Stomach (tissue), 8 donors: ENCODE measurements at regions not wholly inside any gene's neighbourhood (a gene's known extent, or its start where the extent isn't known, plus 50 kb on each side); places are given as distances from the start of the nearest gene placed in this dataset.
A peak's percentile ranks its signal among the peaks of the same experiment; 100 is the strongest.

ENCODE experiments used
- DNase-seq, 2 donors: peaks; one replicate each; pipeline versions ENCODE4 v3.0.0 to v3.0.0-alpha.2; 2013 to 2019
- H3K27ac ChIP-seq, 5 donors: fragments of 200-600 bp in 4 of 5; sonication (generic) in 4 of 5; one replicate each; pipeline ENCODE4 v1.5.1; 2013 to 2019; ENCODE audit warnings: mild to moderate bottlenecking in 1 of 5, moderate library complexity in 1 of 5
- H3K27me3 ChIP-seq, 3 donors: fragments of 200-600 bp; sonication (generic); one replicate each; pipeline ENCODE4 v1.5.1; 2017 to 2019; ENCODE audit warnings: mixed run types in 1 of 3
- H3K36me3 ChIP-seq, 4 donors: fragments of 200-600 bp; sonication (generic); 1 replicate in 3 of 4; 2 replicates in 1 of 4; pipeline ENCODE4 v1.5.1; 2016 to 2019
- H3K4me1 ChIP-seq, 4 donors: fragments of 200-600 bp; sonication (generic); one replicate each; pipeline ENCODE4 v1.5.1; 2016 to 2019
- H3K4me3 ChIP-seq, 4 donors: fragments of 200-600 bp; sonication (generic) in 3 of 4; one replicate each; pipeline ENCODE4 v1.5.1; 2016 to 2019; ENCODE audit warnings: mild to moderate bottlenecking in 1 of 4
- H3K9me3 ChIP-seq, 4 donors: fragments of 200-600 bp; sonication (generic); one replicate each; pipeline ENCODE4 v1.5.1; 2016 to 2019
- EP300 ChIP-seq: sonication (generic); formaldehyde crosslinking; IDR thresholded peaks from one replicate; pipeline ENCODE4 v1.6.1; 2017; ENCODE audit warnings: antibody characterized with exemption
- POLR2A ChIP-seq, 4 donors: fragments of 450-650 bp; IDR thresholded peaks; one replicate each; pipeline ENCODE4 v1.6.1; 2016; ENCODE audit warnings: antibody characterized with exemption in 4 of 4, control low read depth in 2 of 4, mild to moderate bottlenecking in 1 of 4, moderate library complexity in 1 of 4
- POLR2AphosphoS5 ChIP-seq, 3 donors: sonication (generic); formaldehyde crosslinking; IDR thresholded peaks; one replicate each; pipeline ENCODE4 v1.6.1; 2016; ENCODE audit warnings: antibody characterized with exemption in 3 of 3
- WGBS, 5 donors: extraction: QIAGEN DNeasy Blood & Tissue Kit in 3 of 5; methylation state at CpG; one replicate each; pipeline versions ENCODE4 v1.1.5 to v1.1.7; 2013 to 2018; 5-methylcytosine and 5-hydroxymethylcytosine counted together
- intact Hi-C: fragments of 100-400 bp; cut with DNase I; formaldehyde crosslinking; loops from one replicate; pipeline ENCODE4 v1.15.1; 2023; ENCODE audit warnings: low total_unique reads
- TF ChIP-seq, protein P1 (sequence below), 7 experiments: fragments of 450-650 bp in 4 of 7; fragments of 200-600 bp in 3 of 7; sonication (generic) in 3 of 7; IDR thresholded peaks; one replicate each; pipeline ENCODE4 v1.5.1; 2016 to 2019; ENCODE audit warnings: antibody characterized with exemption in 7 of 7, control low read depth in 2 of 7, mild to moderate bottlenecking in 1 of 7
- donor health status: healthy with polysubstance abuse.
- donor health status: Bipolar disorder and iron deficiency.
- donor health status: healthy.

DNA sequence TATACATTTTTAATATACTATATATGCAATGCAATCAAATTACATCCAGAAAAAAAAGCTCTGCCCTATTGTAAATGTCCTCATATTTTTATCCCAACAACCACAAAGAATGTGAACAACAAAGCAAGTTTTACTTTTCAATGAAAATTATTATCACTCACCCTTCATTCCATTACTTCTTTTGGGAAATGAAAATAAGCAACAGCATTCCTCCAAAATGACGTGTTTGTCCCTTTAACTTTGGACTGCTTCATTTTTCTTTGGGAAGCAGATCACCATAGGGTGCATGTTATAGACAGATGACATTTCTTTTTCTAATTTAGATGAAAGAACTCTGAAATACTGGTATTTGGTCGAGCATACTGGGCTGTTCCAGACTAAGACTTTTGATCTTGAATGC lies 667.1 kb upstream of the BOD1L1 start:
- DNase-seq = no peak
- no peaks in the 10 kb centered on the region for H3K27me3 ChIP-seq
- H3K27ac ChIP-seq = no peak overlapping the region
- H3K4me1 ChIP-seq = no peaks in the 10 kb centered on the region
- no peak overlapping the region for H3K4me3 ChIP-seq
- H3K36me3 ChIP-seq = no peaks in the 10 kb centered on the region
- TF ChIP-seq EP300 (no peak), POLR2A (IDR thresholded peaks at IDR 0.05) (no peak), POLR2AphosphoS5 (IDR thresholded peaks at IDR 0.05) (no peak)
- TF ChIP-seq, protein P1, sequence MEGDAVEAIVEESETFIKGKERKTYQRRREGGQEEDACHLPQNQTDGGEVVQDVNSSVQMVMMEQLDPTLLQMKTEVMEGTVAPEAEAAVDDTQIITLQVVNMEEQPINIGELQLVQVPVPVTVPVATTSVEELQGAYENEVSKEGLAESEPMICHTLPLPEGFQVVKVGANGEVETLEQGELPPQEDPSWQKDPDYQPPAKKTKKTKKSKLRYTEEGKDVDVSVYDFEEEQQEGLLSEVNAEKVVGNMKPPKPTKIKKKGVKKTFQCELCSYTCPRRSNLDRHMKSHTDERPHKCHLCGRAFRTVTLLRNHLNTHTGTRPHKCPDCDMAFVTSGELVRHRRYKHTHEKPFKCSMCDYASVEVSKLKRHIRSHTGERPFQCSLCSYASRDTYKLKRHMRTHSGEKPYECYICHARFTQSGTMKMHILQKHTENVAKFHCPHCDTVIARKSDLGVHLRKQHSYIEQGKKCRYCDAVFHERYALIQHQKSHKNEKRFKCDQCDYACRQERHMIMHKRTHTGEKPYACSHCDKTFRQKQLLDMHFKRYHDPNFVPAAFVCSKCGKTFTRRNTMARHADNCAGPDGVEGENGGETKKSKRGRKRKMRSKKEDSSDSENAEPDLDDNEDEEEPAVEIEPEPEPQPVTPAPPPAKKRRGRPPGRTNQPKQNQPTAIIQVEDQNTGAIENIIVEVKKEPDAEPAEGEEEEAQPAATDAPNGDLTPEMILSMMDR (IDR thresholded peaks at IDR 0.05) = no peak
- intact Hi-C loops = no loop called here
- 57 to 61% (median 58%) methylated on average over 2 of the region's 2 CpGs for WGBS, 5 donors
- H3K9me3 ChIP-seq = no peaks in the 10 kb centered on the region

DNA sequence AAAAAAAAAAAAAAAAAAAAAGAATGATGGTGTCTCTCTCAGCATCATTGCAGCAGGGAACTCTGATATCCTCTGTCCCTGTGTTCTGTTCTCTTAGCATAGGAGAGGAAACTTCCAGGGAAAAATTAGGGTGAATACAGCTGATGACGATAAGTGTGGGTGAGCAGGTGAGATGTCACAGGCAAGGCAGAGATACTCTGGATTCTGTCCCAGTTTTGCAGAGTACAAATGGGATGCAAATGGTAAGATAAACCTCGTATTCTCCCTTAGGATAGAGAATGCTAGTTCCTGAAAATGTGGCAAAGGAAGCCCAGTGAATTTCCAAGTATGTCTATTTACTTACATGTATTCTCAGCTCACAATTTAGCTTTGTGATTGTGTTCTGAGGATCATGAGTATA lies 671.6 kb upstream of the BOD1L1 start:
- H3K4me3 ChIP-seq = no peak overlapping the region
- no peak overlapping the region for H3K27ac ChIP-seq
- H3K27me3 ChIP-seq = no peaks in the 10 kb centered on the region
- H3K9me3 ChIP-seq = no peaks in the 10 kb centered on the region
- TF ChIP-seq, protein P1 (IDR thresholded peaks at IDR 0.05) = no peak
- no peak for TF ChIP-seq POLR2A (IDR thresholded peaks at IDR 0.05)
- no peak for DNase-seq
- intact Hi-C loops = no loop called here
- WGBS, 5 donors = 68 to 82% (median 79%) methylated on average over 2 of the region's 2 CpGs
- H3K36me3 ChIP-seq = no peaks in the 10 kb centered on the region
- no peaks in the 10 kb centered on the region for H3K4me1 ChIP-seq

DNA sequence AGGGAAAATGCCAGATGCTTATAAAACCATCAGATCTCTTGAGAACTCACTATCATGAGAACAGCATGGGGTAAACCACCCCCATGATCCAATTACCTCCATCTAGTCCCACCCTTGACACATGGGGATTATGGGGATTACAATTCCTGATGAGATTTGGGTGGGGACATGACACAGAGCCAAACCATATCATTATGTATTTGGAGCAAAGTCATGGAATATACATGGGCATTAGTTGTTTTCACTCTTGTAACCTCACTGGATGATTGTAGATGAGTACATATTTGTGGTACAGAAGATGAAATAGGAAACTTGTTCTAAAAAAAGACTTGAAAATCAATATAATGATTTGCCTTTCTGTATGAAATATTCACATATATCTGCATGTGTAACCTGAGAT lies 674.5 kb upstream of the BOD1L1 start:
- Histone ChIP-seq H3K27ac (no peak overlapping the region), H3K9me3 (no peaks in the 10 kb centered on the region), H3K4me3 (no peak overlapping the region), H3K4me1 (no peaks in the 10 kb centered on the region), H3K27me3 (no peaks in the 10 kb centered on the region), H3K36me3 (no peaks in the 10 kb centered on the region)
- intact Hi-C loops = no loop called here
- no peak for TF ChIP-seq EP300
- no peak for TF ChIP-seq POLR2A (IDR thresholded peaks at IDR 0.05)
- TF ChIP-seq POLR2AphosphoS5 (IDR thresholded peaks at IDR 0.05) = no peak
- no peak for DNase-seq

DNA sequence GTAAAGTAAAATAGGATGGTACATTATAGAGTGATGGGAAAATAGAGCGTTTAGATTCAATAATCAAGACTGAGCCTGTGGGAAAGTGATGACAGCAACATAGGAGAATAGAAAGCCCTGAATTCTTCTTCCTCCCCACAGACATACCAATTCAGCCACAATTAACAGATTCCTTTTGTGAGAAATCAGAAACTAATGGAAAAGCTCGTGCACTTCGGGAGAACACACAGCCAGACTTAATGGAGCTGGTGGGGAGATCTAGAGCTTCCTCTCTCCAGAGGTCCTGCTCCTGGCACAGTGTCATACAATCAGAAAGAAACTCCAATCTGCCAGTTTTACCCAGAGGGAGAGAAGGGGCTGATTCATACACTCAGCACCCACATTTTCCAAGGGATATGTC lies 676.3 kb upstream of the BOD1L1 start:
- WGBS, 5 donors = 71 to 86% (median 77%) methylated on average over 3 of the region's 3 CpGs
- TF ChIP-seq POLR2A (IDR thresholded peaks at IDR 0.05) = no peak
- TF ChIP-seq, protein P1 (IDR thresholded peaks at IDR 0.05) = no peak
- TF ChIP-seq POLR2AphosphoS5 (IDR thresholded peaks at IDR 0.05) = no peak
- TF ChIP-seq EP300 = no peak
- Histone ChIP-seq H3K4me1 (no peaks in the 10 kb centered on the region), H3K36me3 (no peaks in the 10 kb centered on the region), H3K4me3 (no peak overlapping the region), H3K9me3 (no peaks in the 10 kb centered on the region), H3K27ac (no peak overlapping the region), H3K27me3 (no peaks in the 10 kb centered on the region)
- no peak for DNase-seq
- intact Hi-C loops = no loop called here

DNA sequence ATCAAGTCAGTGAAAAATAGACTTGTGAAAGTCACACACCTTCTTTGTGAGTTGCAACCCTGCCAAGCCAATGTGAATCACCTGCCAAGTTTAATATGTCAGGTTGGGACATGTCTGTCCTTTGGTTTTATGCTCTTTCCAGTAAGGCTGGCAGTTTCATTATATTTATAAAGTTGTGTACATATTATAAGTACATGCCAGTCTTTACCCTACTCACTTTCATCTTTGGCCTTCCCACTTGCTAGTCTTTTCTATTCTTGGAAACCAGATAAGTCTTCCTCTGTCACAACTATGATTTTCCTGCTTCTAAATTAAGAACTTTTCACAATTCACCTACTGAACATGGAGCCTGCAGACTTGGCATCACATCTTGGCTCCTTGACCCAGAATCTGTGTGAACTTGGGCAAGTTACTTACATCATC lies 680.7 kb upstream of the BOD1L1 start:
- Histone ChIP-seq H3K36me3 (no peaks in the 10 kb centered on the region), H3K27me3 (no peaks in the 10 kb centered on the region), H3K4me3 (no peak overlapping the region), H3K27ac (no peak overlapping the region), H3K9me3 (no peaks in the 10 kb centered on the region), H3K4me1 (no peaks in the 10 kb centered on the region)
- DNase-seq = peak; percentile 8 to 46
- intact Hi-C loops = no loop called here
- TF ChIP-seq EP300 (no peak), POLR2A (IDR thresholded peaks at IDR 0.05) (no peak), POLR2AphosphoS5 (IDR thresholded peaks at IDR 0.05) (no peak)
- TF ChIP-seq, protein P1 (IDR thresholded peaks at IDR 0.05) = no peak
